ENCODE measurements at regions not wholly inside any gene's neighbourhood (a gene's known extent, or its start where the extent isn't known, plus 50 kb on each side); places are given as distances from the start of the nearest gene placed in this dataset.
"Not testable (repeated sequence)": the region's sequence is repeated elsewhere in the genome, so short reads cannot be mapped to it uniquely, and the experiment has no call there.

- TF ChIP-seq POLR2A, CTCF (IDR thresholded peaks at IDR 0.05): not testable (repeated sequence)
These were observed 134.1 kb downstream of the KLRB1 start for GRCh38 chr12:9473638-9474037.

All from testis (tissue), 2 donors.